ENCODE measurements at regions not wholly inside any gene's neighbourhood (a gene's known extent, or its start where the extent isn't known, plus 50 kb on each side); places are given as distances from the start of the nearest gene placed in this dataset.

DNA sequence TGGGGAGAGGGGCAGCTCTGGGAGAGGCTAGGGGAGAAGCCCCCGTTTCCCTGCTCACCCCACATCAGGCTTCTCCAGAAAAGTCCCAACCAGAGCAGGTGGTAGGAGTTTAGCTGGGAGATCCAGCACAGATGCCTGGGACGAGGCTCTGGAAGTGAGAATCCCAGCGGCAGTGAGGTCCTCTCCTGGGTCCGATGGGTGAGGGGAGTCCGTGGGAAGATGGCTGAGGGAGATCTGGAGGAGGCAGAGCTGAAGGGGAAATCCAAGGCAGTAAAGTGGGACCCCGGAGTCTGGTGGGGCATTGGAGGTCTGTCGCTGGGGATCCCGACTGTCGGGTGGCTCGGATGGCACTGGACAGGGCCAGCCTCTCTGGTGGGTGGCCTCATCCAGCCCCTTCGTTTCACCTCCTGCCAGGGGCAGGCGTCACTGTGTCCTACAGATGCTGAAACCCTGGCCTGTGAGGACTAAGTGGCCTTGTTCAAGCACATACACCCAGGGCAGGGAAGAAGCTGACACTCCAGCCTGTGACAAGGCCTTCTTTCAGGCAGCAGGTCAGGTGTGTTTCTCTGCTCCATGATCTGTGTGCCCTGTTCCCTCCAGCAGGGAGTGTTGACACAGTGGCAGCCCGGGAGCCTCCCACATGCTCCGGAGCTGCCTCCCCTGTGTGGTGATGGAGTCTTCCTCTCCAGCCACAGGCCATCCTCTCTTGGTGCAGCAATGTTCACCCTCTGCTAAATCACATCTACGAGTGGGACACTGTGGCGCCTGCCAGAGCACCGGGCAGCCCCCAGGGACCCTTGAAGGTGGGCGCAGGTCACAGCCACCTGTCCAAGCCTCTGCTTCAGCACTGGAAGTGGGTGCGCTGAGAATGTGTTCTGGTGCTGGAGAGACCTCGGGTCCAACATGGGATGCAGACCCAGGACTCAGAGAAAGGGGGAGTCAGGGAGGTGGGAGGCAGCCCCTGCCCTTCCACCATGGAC is 850.8 kb downstream of the BRD1 start:
- no peak for DNase-seq

DNA sequence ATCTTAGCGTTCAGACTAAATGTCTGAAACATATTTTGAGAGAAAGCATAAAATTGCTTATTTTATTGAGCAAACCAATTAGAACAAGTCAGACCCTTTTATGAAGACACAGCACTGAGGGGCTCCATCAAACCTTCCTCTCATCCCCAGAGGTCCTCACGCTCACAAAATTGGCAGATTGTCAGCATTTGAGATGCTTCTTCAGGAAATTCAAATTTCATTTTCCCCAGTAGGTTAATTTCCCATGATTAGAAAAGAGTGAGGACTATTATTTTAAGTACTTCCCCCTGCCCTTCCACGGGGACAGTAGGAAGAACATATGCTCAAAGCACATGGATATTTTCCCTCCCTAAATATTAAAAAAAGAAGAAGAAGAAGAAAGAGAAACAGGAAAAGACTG is 851.8 kb downstream of the BRD1 start:
- no peak for DNase-seq

DNA sequence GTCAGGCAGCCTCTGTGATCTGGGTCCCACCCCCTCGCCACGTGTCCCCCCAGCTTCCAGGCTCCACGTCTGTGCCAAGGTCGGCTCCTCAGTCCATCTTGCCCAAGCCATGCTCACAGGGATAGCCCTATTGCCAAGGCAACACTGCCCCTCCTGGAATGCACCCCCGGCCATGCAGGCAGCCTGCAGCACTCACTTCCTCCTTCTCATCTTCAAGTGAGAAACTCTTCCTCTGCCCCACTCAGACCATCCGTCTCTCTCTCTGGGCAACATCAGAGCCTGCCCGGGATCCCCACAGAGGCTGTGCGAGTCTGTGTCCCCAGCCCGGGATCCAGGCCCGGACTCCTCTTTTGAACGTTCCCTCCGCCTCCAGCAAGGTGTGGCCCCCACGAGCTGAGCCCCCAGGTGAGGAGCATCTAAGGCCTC is 852.3 kb downstream of the BRD1 start:
- DNase-seq = no peak

DNA sequence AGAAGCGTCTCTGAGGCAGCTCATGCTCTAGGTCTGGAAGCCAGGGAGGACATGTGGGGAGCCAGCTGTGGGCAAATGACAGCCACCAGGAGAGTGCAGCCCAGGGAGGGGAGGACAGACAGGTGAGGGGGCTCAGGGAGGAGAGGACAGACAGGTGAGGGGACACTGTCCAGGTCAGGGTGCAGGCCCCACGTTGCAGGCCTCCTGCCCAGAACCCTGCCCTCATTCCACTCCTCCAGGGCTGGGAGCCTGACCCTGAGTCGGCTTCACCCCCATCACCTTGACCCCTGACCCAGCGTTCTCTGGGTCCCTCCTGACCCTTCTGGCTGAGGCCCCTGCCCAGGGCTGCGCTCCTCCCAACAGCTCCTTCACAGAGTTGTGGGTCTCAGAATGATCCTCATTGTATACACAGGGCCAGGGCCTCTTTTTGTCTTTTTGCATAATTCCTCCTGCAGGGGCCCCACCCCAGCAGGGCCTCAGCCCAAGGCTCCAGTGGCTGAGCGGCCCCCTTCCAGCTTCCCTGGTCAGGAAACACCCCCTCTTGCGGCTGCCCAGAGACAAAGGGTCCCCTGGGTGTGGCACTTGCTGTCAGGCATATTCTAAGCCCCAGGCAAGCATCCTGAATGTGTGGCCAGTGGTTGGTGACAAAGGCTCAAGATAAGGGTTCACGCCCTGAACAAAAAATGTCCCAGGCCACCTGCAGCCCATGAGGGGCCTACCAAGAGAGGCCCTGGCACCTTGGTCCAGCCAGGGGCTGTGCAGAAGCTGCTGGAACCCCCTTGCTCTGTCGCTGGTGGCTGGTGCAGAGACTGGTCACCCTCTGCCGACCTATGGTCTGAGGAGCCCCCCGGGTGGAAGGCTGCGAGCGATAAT is 853.0 kb downstream of the BRD1 start:
- DNase-seq = no peak

DNA sequence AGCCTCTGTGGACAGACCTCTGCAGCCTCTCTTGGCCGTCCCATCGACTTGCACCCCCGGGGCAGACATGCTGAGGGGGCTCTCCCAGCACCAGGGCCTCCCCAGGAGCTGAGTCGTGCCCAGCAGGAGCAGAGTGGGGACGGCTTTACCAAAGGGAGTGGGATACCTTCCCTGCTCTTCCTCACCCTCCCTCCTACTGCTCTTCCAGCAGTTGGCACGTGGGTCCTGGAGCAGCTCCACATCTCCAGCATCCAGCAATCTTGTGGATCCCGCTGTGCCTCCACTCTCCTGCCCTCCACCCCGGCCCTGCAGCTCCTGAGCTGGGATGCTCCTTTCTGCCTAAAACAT is 854.0 kb downstream of the BRD1 start:
- DNase-seq = no peak

DNA sequence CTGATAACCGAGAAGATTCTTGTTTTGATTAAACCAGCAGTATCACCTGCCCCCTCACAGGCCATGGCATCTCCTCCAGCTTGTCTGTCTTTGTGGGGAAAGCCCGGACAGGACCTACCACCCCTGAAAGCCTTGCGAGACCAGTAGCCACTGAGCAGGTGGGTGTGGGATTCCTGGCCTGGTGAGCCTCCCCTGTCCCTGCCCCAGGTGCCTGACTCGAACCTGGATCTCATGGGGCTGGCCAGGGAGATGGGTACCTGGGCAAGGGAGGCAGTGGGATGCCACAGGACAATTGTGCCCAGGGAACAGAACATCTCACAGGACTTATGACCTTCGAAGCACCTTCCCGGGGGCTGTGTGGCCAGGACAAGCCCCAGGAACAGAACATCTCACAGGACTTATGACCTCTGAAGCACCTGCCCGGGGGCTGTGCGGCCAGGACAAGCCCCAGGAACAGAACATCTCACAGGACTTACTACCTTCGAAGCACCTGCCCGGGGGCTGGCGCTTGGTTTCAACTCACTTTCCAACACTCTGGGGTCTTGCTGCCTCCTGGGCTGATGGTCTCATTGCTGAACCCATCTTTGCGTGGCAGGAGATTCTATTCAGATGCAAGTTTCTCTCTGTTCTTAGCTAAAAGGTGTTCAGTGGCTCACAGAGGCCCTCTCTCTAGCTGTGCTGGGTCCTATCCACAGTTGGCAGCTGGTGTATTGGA is 854.5 kb downstream of the BRD1 start:
- no peak for DNase-seq

DNA sequence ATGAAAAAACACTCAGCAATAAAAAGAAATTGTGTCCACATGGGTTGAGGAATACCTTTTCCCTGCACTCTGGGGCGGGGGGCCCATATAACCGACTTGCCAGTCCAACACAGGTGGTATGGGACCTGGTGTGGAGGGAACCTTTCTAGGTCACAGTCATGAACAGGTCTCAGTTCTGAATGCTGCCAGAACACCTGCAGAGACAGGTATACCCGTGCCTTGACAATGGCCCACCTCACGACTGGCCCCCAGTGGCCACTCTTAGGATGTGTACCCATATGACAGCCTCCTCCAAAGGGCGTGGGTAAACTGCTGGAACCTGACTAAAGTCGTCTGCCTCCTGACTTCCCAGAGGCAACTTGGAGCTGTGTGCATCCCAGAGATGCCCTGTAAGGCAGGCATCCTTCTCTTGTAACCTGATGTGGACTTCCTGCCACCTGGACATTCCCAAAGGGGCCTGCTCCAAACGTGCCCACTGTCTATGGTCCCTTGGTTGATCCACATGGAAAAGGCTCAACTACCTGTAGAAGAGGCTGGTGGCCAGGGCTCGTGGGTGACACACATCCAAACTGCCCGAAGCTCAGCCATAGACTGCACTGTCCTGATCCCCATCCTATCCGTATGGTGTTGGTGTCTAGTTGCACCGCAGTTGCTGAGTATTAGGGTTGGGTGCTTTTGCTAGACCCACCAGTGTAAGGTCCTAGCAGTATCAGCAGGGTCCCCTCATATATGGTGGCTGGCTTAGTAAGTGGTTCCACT is 859.3 kb downstream of the BRD1 start:
- no peak for DNase-seq

DNA sequence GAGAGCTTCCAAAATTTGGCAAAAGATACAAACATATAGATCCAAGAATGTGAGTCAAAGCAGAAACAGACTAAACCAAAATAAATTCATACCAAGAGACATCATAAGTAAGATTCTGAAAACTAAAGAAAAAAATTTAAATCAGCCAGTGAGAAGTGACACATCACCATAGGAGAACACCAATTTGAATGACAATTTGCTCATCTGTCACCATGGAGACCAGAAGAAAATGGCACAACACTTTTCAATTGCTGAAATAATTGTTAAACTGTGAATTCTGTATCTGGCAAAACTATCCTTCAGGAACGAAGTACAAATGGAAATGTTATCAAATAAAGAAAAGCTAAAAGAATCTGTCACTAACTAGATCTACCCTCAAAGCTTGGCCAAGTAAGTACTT is 864.3 kb downstream of the BRD1 start:
- DNase-seq = no peak

DNA sequence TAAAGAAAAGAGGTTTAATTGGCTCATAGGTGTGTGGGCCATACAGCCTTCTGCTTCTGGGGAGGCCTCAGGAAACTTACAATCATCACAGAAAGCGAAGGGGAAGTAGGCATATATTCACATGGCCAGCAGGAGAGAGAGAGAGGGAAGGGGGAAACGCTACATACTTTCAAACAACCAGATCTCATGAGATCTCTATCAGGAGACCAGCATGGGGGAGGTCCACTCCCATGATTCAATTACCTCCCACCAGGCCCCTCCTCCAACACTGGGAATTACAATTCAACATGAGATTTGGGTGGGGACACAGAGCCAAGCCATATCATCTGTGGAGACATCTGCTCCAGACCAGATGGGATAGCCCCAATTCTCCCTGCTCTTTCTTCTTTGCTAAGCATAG is 866.0 kb downstream of the BRD1 start:
- no peak for DNase-seq

DNA sequence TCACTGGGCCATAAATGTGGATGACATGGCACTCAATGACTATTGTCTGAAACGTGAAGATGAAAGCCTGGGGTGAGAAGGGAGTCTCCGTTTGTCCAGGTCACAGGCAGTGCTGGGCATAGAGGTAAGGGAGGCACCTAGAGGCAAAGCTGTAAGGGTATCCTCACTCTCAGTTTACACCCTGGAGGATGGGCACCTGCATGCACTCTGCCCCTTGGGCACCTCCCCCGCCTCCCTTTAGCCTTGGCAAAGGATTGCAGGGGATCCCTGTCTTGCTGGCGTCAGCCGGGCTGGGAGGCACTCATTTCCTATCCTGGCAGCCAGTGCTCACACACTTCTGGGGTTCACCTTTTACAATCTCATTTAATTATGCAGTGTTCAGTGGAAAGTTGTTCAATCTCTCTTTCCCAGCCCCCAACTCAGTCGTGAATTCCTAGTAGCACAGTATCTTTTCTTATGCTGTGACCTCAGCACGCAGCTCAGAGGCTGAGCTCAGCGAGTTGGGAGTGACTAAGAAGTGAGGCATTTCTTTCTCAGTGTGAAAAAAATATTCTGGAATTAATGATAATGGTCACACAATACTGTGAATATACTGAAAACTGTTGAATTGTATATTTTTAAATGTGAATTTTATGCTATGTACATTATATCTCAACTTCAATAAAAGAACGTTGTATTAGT is 866.6 kb downstream of the BRD1 start:
- no peak for DNase-seq

DNA sequence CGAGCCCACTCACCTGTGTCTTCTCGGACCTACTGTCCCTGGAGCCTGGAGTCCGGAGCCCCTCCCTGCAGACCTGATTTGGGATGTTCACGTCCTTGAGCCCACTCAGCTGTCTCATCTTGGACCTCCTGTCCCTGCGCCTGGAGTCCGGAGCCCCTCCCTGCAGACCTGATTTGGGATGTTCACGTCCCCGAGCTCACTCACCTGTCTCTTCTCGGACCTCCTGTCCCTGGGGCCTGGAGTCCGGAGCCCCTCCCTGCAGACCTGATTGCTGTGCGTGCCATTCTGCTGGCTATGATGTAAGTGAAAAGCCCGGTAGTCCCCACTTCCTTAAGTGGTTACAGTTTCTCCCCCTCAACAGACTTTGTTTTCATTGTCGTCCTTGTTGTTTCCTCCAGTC is 867.1 kb downstream of the BRD1 start:
- DNase-seq = no peak

DNA sequence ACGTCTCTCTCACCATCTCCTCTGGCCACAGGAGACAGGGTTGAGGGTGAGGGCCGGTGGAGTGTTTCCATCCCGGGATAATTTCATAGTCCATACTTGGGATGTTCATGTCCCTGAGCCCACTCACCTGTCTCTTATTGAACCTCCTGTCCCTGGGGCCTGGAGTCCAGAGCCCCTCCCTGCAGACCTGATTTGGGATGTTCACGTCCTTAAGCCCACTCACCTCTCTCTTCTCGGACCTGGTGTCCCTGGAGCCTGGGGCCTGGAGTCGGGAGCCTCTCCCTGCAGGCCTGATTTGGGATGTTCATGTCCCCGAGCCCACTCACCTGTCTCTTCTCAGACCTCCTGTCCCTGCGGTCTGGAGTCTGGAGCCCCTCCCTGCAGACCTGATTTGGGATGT is 868.2 kb downstream of the BRD1 start:
- no peak for DNase-seq

DNA sequence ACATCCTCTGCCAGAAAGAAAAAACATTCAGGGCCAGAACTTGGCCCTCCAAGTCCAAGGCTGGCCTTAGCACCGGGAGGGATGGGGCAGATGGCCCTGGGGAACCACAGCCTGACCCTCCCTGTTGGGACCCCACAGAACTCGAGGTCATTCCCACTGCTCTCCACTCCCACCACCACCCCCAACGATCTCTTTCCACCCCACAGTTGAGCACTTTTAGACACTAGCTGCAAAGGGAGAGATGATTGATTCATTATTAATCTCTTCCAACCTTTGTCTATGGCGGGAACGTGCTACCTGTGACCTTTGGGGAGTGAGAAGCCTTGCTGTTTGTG is 869.7 kb downstream of the BRD1 start:
- no peak for DNase-seq

DNA sequence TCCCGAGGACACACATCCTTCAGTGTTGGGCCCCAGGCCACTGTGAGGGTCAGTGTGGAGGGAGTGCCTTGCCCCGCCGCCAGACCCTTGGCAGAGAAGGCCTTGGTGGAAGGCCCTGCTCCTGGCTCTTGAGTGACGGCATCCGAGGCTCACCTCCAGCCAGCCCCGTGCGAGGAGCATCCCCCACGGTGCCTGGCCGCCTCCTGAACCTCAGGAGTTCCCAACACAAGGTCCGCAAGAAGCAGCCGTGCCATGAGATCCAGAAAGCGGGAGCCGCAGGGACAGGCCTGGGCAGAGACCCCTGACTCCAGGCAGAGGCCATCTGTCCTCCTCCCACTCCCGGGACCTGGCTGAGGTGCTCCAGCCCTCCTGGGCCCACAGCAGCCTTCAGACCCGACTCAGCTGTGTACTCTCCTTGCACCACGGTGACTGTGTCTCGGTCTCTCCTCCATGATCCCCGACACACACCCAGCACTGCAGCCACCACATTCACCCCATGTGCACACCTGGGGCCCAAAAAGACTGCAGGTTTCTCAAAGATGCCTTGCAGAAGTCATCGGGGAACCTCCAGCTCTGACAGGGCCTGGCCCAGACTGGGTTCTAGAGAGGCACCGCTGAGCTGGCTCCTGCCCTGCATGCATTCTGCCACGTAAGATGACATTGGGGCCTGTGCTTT is 870.2 kb downstream of the BRD1 start:
- DNase-seq = no peak

DNA sequence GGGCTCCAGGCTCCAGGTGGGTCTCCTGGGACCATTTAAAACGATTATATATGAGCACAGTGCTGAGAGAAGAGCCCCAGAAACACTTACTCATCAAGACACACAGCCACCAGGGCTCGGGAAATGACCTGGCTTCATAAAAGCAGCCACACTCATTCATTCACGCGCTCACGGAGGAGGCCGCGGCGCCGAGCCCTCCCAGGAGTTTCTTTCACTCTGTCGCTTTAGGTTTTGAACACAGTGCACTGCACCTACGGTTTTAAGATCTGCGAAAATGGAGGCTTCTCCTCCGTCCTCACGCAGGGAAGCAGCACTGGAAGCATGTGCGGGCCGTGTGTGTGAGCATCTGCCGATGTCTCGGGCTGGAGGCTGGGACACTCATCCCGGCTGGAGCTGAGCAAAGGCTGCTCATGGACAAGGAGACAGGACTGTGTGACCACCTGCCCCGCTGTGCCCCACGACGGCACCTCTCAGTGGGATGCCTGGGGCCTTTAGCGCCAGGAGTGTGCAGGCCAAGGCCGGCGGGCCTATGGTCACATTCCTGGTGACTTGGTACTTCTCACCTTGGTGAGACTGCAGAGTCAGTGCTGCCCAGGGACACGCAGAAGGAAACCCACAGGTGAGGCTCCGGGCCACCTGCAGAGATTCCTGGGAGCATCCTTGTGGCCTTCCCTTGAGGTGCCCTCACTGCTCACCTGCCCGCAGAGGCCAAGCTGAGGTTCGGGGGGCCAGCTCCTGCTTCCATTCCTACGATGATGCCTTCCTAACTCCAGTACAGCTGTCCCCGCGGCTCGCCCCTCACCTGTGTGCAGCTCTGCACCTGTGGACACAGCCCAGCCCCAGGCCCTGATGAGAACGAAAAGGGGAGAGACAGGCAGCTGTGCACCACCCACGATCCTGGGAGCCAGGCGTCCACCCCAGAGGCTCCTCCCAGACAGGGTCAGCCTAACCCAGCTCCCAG is 872.0 kb downstream of the BRD1 start:
- no peak for DNase-seq

DNA sequence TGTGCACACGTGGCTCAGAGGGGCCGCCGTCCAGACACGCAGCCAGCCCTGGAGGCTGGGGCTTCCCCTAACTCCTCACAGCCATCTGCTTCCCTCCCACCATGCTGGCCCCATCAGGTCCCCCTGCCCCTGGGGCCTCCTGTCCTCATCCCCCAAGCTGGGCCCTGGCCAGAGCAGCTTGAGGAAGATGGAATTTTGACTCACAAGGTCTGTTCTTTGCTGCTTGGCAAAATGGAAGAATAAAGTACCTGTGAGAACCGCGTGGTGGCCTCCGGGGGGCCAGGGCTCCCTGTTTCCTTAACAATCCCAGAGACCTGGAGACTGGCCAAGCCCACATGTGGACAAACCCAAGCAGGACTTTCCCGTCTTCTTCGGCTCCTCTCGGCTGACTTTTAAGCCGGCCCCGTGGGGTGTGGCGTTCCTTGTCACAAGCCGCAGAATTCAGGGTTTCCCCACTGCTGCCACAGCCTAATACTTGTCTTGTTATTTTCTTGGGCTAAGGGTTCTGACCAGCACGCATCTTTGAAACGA is 872.8 kb downstream of the BRD1 start:
- DNase-seq = no peak

DNA sequence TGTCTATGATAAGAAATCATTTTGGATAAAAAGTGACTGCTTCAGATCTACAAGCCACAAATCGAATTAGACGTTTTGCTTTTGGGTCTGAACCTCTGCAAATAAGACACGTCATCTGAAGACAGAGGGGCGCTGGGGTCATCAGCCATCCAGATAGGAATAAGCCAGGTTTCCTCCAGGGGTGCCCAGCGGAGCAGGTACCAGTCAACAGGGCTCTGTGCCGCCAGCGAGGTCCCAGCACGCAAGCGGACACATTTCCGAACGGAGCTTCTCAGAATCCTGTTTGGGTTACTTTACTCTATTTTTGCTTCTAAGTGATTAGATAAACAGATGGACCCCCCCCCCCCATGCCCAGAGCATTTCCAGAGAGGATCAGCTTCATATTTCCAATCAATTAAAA is 873.8 kb downstream of the BRD1 start:
- no peak for DNase-seq

DNA sequence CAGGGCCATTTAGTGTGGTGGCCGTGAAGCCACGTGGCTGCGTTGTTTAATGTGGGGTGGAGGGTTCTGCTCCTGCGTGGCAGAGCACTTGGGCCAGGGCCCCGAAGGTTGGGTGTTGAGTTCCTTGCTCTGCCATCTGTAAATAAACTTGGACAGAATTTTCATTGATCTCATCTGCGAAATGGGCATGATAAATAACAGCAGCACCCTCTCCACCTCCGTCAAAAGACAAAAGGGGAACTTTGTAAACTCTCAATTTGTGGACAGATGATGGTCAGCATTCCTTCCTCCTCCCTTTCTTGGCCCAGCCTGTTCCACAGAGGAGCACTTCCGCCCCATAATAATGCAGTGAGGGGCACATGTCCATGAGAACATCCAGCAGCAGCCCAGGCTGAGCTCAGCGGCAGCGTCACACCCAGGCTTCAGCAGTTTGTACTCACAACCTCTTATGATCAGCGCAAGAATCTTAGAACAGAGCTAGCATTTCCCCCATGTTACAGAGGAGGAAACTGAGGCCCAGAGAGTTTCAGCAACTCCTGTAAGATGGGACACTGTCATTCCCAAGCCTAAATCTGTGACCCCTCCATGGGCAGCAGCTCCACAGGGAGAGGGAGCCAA is 874.5 kb downstream of the BRD1 start:
- DNase-seq = no peak

DNA sequence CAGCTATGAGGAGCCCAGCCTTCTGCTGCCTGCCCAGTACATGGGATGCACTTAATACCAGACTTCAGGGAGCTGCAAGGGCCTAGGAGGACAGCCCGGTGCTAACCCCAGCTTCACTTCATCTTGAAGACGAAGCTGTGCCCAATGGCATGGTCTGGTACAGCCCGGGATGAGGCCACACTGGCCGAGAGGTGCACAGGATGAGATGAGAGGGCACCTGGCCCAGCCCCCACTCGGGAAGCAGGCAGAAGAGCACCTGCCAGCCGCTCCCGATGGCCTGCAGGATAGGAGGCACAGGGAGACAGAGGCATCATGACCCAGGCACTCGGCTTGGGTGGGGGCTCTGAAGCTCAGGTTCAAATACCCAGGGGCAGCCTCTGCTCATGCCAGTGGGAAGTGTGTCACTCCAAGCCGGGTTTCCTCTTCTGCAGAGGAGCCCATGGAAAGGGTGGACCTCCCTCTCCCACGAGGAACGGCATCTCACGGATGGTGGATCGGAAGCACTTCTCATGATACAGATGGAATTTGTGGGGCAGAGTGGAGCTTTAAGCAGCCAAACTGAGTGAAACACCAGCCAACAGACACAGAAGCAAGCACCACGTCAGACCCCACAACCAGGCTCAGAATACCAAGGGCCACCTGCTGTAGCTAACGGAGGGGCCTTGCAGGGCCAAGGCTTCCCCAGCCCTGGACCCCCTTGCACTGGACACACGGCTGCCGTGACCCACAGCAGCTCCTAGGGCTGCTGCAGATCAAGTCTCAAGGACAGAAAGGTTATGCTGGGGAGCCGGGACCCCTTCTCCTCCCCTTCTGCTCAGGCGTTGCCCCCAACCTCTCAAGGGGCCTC is 875.2 kb downstream of the BRD1 start:
- no peak for DNase-seq

Measured in activated effector memory CD4-positive, alpha-beta T cell treated with Interleukin-2 at 50 U/mL for 16 hours (primary cell).